Lower leg skin (tissue), 3 donors: ENCODE measurements at regions not wholly inside any gene's neighbourhood (a gene's known extent, or its start where the extent isn't known, plus 50 kb on each side); places are given as distances from the start of the nearest gene placed in this dataset.

ENCODE experiments used
- POLR2A ChIP-seq, 2 donors: fragments of 450-650 bp; IDR thresholded peaks; one replicate each; pipeline ENCODE4 v1.6.1; 2016 to 2017; ENCODE audit warnings: antibody characterized with exemption in 2 of 2, mild to moderate bottlenecking in 1 of 2, moderate library complexity in 1 of 2
- TF ChIP-seq, protein P1 (sequence below), 3 donors: fragments of 450-650 bp; IDR thresholded peaks; one replicate each; pipeline ENCODE4 v1.5.1; 2016; ENCODE audit warnings: antibody characterized with exemption in 3 of 3, mild to moderate bottlenecking in 3 of 3, moderate library complexity in 2 of 3

DNA sequence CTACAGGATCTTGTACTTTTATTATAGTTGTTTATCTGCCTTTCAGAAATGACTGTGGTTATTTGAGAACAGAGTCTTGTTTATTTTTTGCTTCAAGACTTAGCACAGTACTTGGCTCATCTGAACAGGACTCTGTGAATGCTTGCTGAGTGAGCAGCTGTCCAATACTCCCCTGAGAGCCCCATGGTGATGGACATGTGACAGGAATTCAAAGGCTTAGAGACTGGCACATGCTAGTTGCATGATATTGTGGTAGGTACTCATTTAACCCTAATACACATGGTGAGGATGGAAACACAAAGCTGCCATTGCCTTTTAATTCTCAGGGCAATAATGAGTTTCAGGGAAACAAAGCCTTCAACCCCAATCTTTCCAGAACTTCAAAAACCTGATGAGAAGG is 97.3 kb downstream of the GEMIN8 start:
- TF ChIP-seq, protein P1, sequence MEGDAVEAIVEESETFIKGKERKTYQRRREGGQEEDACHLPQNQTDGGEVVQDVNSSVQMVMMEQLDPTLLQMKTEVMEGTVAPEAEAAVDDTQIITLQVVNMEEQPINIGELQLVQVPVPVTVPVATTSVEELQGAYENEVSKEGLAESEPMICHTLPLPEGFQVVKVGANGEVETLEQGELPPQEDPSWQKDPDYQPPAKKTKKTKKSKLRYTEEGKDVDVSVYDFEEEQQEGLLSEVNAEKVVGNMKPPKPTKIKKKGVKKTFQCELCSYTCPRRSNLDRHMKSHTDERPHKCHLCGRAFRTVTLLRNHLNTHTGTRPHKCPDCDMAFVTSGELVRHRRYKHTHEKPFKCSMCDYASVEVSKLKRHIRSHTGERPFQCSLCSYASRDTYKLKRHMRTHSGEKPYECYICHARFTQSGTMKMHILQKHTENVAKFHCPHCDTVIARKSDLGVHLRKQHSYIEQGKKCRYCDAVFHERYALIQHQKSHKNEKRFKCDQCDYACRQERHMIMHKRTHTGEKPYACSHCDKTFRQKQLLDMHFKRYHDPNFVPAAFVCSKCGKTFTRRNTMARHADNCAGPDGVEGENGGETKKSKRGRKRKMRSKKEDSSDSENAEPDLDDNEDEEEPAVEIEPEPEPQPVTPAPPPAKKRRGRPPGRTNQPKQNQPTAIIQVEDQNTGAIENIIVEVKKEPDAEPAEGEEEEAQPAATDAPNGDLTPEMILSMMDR (IDR thresholded peaks at IDR 0.05): no peak
- no peak for TF ChIP-seq POLR2A (IDR thresholded peaks at IDR 0.05)
